B cell (primary cell): ENCODE measurements at regions not wholly inside any gene's neighbourhood (a gene's known extent, or its start where the extent isn't known, plus 50 kb on each side); places are given as distances from the start of the nearest gene placed in this dataset.

Experiments
- EZH2 ChIP-seq: IDR thresholded peaks from 2 replicates; pipeline ENCODE4 v1.6.1; 2012; ENCODE audit warnings: borderline replicate concordance, low read depth, mild to moderate bottlenecking, moderate library complexity, low read length; ENCODE audit not compliant: insufficient read depth, poor library complexity, severe bottlenecking
- TF ChIP-seq, protein P1 (sequence below): fragments of 200-600 bp; IDR thresholded peaks from one replicate; pipeline ENCODE4 v1.8.0; 2022; ENCODE audit warnings: antibody characterized with exemption, mild to moderate bottlenecking

DNA sequence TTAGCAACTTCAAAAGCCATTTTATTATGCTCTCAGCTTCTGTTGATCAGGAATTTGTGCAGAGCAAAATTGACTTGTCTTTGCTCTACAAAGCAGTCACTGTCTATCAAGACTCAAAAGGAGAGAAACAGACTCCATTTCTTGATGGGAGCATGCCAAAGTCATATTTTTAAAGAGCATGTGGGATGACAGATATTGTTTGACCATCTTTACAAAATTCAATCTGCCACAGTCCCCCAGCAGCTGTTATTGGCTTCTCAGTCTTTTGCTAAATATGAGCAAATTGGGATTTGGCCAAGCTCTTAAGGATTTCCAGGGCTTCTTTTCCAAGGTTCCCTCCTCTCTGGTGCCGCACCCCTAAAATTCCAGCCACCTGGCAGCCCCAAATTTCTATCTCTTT, 67.9 kb downstream of the TEX51 start:
- TF ChIP-seq, protein P1, sequence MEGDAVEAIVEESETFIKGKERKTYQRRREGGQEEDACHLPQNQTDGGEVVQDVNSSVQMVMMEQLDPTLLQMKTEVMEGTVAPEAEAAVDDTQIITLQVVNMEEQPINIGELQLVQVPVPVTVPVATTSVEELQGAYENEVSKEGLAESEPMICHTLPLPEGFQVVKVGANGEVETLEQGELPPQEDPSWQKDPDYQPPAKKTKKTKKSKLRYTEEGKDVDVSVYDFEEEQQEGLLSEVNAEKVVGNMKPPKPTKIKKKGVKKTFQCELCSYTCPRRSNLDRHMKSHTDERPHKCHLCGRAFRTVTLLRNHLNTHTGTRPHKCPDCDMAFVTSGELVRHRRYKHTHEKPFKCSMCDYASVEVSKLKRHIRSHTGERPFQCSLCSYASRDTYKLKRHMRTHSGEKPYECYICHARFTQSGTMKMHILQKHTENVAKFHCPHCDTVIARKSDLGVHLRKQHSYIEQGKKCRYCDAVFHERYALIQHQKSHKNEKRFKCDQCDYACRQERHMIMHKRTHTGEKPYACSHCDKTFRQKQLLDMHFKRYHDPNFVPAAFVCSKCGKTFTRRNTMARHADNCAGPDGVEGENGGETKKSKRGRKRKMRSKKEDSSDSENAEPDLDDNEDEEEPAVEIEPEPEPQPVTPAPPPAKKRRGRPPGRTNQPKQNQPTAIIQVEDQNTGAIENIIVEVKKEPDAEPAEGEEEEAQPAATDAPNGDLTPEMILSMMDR: no peak
- TF ChIP-seq EZH2: no peak
